Osteocyte (in vitro differentiated cells): ENCODE measurements at regions not wholly inside any gene's neighbourhood (a gene's known extent, or its start where the extent isn't known, plus 50 kb on each side); places are given as distances from the start of the nearest gene placed in this dataset.

Experiments
- DNase-seq: peaks from one replicate; pipeline ENCODE4 v3.0.0; 2021; ENCODE audit warnings: mixed read lengths; ENCODE audit not compliant: unreplicated experiment; ENCODE audit errors: extremely low spot score
- H3K27ac Mint-ChIP-seq: one replicate; pipeline ENCODE4 v1.8.0; 2021; ENCODE audit warnings: mild to moderate bottlenecking, mixed read lengths; ENCODE audit not compliant: unreplicated experiment
- H3K27me3 Mint-ChIP-seq: one replicate; pipeline ENCODE4 v1.8.0; 2021; ENCODE audit warnings: mixed read lengths; ENCODE audit not compliant: unreplicated experiment
- H3K36me3 Mint-ChIP-seq: one replicate; pipeline ENCODE4 v1.8.0; 2021; ENCODE audit warnings: mixed read lengths; ENCODE audit not compliant: unreplicated experiment
- H3K4me1 Mint-ChIP-seq: one replicate; pipeline ENCODE4 v1.8.0; 2021; ENCODE audit warnings: mixed read lengths; ENCODE audit not compliant: unreplicated experiment
- H3K4me3 Mint-ChIP-seq: one replicate; pipeline ENCODE4 v1.8.0; 2021; ENCODE audit warnings: mild to moderate bottlenecking, moderate library complexity, mixed read lengths; ENCODE audit not compliant: unreplicated experiment
- H3K9me3 Mint-ChIP-seq: one replicate; pipeline ENCODE4 v1.8.0; 2021; ENCODE audit warnings: mixed read lengths; ENCODE audit not compliant: unreplicated experiment
- TF ChIP-seq, protein P1 (sequence below): fragments of 200-600 bp; sonication (generic); IDR thresholded peaks from 2 replicates; pipeline ENCODE4 v1.5.0; 2021; ENCODE audit warnings: antibody characterized with exemption, mild to moderate bottlenecking, moderate library complexity

DNA sequence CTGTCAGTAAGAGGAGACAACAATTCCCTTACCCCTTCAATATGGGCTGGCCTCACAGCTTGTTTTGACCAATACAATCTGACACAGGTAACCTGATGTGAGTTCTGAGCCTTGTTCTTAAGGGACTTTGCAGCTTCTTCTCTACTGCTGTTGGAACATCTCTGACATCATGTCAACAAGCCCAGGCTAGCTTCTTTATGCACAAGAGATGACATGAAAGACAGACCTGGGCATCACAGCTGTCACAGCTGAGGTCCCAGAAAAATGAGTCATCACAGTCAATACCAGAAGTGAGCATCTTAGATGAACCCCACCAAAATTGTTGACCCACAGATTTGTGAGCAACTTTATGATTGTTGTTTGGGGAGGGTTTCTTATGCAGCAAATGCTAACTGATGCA lies 431.7 kb upstream of the PSMD7 start:
- H3K36me3 Mint-ChIP-seq: no peaks in the 10 kb centered on the region
- no peak overlapping the region for H3K27ac Mint-ChIP-seq
- H3K27me3 Mint-ChIP-seq: no peaks in the 10 kb centered on the region
- H3K4me1 Mint-ChIP-seq: no peaks in the 10 kb centered on the region
- TF ChIP-seq, protein P1, sequence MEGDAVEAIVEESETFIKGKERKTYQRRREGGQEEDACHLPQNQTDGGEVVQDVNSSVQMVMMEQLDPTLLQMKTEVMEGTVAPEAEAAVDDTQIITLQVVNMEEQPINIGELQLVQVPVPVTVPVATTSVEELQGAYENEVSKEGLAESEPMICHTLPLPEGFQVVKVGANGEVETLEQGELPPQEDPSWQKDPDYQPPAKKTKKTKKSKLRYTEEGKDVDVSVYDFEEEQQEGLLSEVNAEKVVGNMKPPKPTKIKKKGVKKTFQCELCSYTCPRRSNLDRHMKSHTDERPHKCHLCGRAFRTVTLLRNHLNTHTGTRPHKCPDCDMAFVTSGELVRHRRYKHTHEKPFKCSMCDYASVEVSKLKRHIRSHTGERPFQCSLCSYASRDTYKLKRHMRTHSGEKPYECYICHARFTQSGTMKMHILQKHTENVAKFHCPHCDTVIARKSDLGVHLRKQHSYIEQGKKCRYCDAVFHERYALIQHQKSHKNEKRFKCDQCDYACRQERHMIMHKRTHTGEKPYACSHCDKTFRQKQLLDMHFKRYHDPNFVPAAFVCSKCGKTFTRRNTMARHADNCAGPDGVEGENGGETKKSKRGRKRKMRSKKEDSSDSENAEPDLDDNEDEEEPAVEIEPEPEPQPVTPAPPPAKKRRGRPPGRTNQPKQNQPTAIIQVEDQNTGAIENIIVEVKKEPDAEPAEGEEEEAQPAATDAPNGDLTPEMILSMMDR: no peak
- peaks cover 12% of the 10 kb centered on the region for H3K9me3 Mint-ChIP-seq
- DNase-seq: no peak
- H3K4me3 Mint-ChIP-seq: no peak overlapping the region

DNA sequence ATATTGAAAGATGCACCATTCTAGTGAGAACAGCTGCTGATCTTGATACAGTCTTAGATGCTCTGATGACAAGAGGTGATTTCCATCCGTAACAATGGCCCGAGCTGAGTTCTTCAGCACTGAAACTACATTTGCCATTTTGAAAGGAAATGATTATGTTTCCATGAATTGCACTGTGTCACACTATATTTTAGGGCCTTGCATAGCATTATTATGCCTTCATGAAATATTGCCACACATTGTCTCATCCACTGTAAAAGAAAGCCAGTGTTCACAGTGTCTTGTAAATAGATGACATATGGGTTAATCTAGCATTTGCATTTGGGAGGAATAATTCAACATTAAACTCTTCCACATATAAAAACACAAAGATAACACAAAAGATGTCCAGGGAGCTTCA lies 438.3 kb upstream of the PSMD7 start:
- TF ChIP-seq, protein P1: no peak
- Mint-ChIP-seq H3K27me3 (no peaks in the 10 kb centered on the region), H3K36me3 (no peaks in the 10 kb centered on the region), H3K27ac (no peak overlapping the region), H3K4me3 (no peak overlapping the region), H3K9me3 (peaks cover under 1% of the 10 kb centered on the region), H3K4me1 (no peaks in the 10 kb centered on the region)
- DNase-seq: no peak

DNA sequence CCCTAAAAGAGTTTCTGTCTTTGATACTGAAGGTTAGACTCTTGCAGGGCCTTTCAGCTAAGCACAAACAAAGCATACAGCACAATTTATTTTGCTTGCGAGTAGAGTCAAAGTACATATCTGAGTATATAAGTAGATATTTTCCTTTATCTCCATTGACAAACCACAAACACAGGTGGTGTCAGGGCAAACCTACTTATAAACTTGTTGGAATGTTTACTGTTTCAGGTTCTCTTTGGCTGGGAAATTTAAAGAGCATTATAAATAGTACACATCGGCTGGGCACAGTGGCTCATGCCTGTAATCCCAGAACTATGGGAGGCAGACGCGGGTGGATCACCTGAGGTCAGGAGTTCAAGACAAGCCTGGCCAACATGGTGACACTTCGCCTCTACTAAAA lies 442.6 kb upstream of the PSMD7 start:
- Mint-ChIP-seq H3K27me3 (no peaks in the 10 kb centered on the region), H3K4me1 (no peaks in the 10 kb centered on the region), H3K36me3 (no peaks in the 10 kb centered on the region), H3K27ac (no peak overlapping the region), H3K9me3 (peaks cover 7% of the 10 kb centered on the region), H3K4me3 (no peak overlapping the region)
- DNase-seq: no peak
- TF ChIP-seq, protein P1: no peak

DNA sequence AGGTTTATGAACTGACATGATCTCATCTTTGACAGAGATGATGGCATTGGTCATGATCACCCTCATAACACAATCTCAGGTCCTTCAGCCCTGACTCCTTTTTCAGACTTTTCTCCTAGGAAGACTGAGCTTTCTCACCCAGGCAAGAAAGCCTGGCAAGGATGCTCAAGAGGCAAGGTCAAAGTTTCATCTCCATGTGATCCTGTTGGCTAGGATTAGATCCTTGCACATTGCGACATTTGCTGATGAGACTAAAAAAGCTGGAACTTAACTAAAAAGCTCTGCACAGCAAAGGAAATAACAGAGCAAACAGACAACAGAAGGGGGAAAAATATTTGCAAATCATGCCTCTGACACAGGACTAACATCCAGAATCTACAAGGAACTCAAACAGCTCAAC lies 444.1 kb upstream of the PSMD7 start:
- Mint-ChIP-seq H3K27ac (no peak overlapping the region), H3K4me3 (no peak overlapping the region), H3K27me3 (no peaks in the 10 kb centered on the region), H3K4me1 (no peaks in the 10 kb centered on the region), H3K9me3 (peaks cover 7% of the 10 kb centered on the region), H3K36me3 (no peaks in the 10 kb centered on the region)
- no peak for DNase-seq
- TF ChIP-seq, protein P1: no peak

- Mint-ChIP-seq H3K9me3 (peaks cover 17% of the 10 kb centered on the region), H3K4me3 (no peak overlapping the region), H3K27ac (no peak overlapping the region), H3K36me3 (no peaks in the 10 kb centered on the region), H3K27me3 (no peaks in the 10 kb centered on the region), H3K4me1 (no peaks in the 10 kb centered on the region)
- no peak for DNase-seq
- TF ChIP-seq, protein P1: no peak
These were observed 447.6 kb upstream of the PSMD7 start for GRCh38 chr16:73848993-73849392.
